ENCODE measurements at regions not wholly inside any gene's neighbourhood (a gene's known extent, or its start where the extent isn't known, plus 50 kb on each side); places are given as distances from the start of the nearest gene placed in this dataset.

- TF ChIP-seq POLR2A (IDR thresholded peaks at IDR 0.05), result no peak
- no peak for TF ChIP-seq CTCF (IDR thresholded peaks at IDR 0.05)
These were observed 183.6 kb downstream of the SHOX2 start for GRCh38 chr3:157922614-157923013.
